Activated CD8-positive, alpha-beta T cell treated with anti-CD3 and anti-CD28 coated beads for 36 hours (primary cell): ENCODE measurements at regions not wholly inside any gene's neighbourhood (a gene's known extent, or its start where the extent isn't known, plus 50 kb on each side); places are given as distances from the start of the nearest gene placed in this dataset.
"Not testable (repeated sequence)": the region's sequence is repeated elsewhere in the genome, so short reads cannot be mapped to it uniquely, and the experiment has no call there.

ENCODE experiments used
- ATAC-seq: fragments of 200-7000 bp; cut with Tn5 transposase; one replicate; pipeline ENCODE4 v1.10.0; 2021; ENCODE audit warnings: mild to moderate bottlenecking, moderate library complexity
- CTCF ChIA-PET: fragments of 350-600 bp; sonication (Branson Sonifier 250); formaldehyde crosslinking; loops from one replicate; lab custom pipeline; 2021; ENCODE audit warnings: antibody characterized with exemption; lab: Charles Lee
- POLR2A ChIA-PET: fragments of 350-600 bp; sonication (Branson Sonifier 250); formaldehyde crosslinking; loops from one replicate; lab custom pipeline; 2021; ENCODE audit warnings: antibody characterized with exemption; lab: Charles Lee
- DNase-seq: peaks from one replicate; pipeline ENCODE4 v3.0.0-alpha.2; 2020
- H3K27ac Mint-ChIP-seq: one replicate; pipeline ENCODE4 v1.8.0; 2021; ENCODE audit warnings: mild to moderate bottlenecking, mixed read lengths
- H3K27me3 Mint-ChIP-seq: one replicate; pipeline ENCODE4 v1.8.0; 2021; ENCODE audit warnings: mixed read lengths
- H3K36me3 Mint-ChIP-seq: one replicate; pipeline ENCODE4 v1.8.0; 2021; ENCODE audit warnings: low read depth, mixed read lengths
- H3K4me1 Mint-ChIP-seq: one replicate; pipeline ENCODE4 v1.8.0; 2021; ENCODE audit warnings: low read depth, mixed read lengths
- H3K4me3 Mint-ChIP-seq: one replicate; pipeline ENCODE4 v1.8.0; 2021; ENCODE audit warnings: mild to moderate bottlenecking, moderate library complexity, mixed read lengths
- H3K9me3 Mint-ChIP-seq: one replicate; pipeline ENCODE4 v1.8.0; 2021; ENCODE audit warnings: mixed read lengths
- intact Hi-C: fragments of 100-400 bp; cut with micrococcal nuclease; formaldehyde crosslinking; loops from one replicate; pipeline ENCODE4 v1.10.0; 2022
- TF ChIP-seq, protein P1 (sequence below): fragments of 200-600 bp; IDR thresholded peaks from one replicate; pipeline ENCODE4 v1.8.0; 2022; ENCODE audit warnings: antibody characterized with exemption, mild to moderate bottlenecking

DNA sequence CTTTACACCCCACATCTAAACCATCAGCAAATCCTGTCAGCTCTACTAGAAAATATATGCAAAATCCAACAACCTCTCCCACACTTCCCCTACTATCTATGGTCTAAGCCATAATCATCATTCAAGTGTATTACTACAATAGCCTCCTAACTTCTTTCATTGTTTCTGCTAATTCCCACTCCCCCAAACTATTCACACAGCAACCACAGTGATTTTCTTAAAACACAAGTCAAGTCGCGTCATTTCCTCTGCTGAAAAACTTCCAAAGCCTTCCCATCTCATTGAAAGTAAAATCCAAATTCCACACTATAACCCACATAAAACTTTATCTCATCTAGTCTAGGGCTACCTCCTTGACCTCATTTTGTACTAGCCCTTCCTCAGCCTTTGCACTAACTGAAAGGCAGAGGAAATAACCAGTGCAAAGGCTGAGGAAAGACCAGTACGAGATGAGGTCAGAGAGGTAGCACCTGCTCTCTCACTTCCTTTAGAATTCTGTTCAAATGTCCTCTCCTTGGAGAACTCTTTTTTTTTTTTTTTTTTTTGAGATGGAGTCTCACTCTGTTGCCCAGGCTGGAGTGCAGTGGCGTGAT lies 65.5 kb upstream of the MDM1 start:
- Mint-ChIP-seq H3K36me3 (no peaks in the 10 kb centered on the region), H3K4me3 (no peak overlapping the region), H3K9me3 (peaks cover 2% of the 10 kb centered on the region), H3K4me1 (peaks cover 8% of the 10 kb centered on the region), H3K27ac (no peak overlapping the region), H3K27me3 (no peaks in the 10 kb centered on the region)
- CTCF ChIA-PET = interaction anchor here (1.4 kb wide), 1 partner anchor 20 kb away, joined by 3 read pairs; no protein-coding TSS in a partner anchor
- TF ChIP-seq, protein P1, sequence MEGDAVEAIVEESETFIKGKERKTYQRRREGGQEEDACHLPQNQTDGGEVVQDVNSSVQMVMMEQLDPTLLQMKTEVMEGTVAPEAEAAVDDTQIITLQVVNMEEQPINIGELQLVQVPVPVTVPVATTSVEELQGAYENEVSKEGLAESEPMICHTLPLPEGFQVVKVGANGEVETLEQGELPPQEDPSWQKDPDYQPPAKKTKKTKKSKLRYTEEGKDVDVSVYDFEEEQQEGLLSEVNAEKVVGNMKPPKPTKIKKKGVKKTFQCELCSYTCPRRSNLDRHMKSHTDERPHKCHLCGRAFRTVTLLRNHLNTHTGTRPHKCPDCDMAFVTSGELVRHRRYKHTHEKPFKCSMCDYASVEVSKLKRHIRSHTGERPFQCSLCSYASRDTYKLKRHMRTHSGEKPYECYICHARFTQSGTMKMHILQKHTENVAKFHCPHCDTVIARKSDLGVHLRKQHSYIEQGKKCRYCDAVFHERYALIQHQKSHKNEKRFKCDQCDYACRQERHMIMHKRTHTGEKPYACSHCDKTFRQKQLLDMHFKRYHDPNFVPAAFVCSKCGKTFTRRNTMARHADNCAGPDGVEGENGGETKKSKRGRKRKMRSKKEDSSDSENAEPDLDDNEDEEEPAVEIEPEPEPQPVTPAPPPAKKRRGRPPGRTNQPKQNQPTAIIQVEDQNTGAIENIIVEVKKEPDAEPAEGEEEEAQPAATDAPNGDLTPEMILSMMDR = no peak
- DNase-seq (no peak), ATAC-seq (no peak)
- intact Hi-C loops = no loop called here
- POLR2A ChIA-PET = no interaction called here

DNA sequence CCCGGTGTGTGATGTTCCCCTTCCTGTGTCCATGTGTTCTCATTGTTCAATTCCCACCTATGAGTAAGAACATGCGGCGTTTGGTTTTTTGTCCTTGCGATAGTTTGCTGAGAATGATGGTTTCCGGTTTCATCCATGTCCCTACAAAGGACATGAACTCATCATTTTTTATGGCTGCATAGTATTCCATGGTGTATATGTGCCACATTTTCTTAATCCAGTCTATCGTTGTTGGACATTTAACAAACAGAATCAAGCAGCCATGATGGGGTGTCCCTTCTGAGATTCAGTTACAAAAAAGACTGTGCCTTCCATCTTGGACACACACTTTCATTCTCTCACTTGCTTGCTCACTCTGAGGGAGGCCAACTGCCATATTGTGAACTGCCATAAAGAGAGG lies 66.5 kb upstream of the MDM1 start:
- CTCF ChIA-PET = interaction anchor here (1.3 to 1.4 kb wide), 2 partner anchors 15 to 17 kb away, joined by 3 read pairs; no protein-coding TSS in a partner anchor
- H3K27me3 Mint-ChIP-seq, intact Hi-C loops, H3K9me3 Mint-ChIP-seq, DNase-seq, ATAC-seq, POLR2A ChIA-PET, H3K27ac Mint-ChIP-seq, H3K4me3 Mint-ChIP-seq, H3K36me3 Mint-ChIP-seq: not testable (repeated sequence)
- peaks cover 11% of the 10 kb centered on the region for H3K4me1 Mint-ChIP-seq

DNA sequence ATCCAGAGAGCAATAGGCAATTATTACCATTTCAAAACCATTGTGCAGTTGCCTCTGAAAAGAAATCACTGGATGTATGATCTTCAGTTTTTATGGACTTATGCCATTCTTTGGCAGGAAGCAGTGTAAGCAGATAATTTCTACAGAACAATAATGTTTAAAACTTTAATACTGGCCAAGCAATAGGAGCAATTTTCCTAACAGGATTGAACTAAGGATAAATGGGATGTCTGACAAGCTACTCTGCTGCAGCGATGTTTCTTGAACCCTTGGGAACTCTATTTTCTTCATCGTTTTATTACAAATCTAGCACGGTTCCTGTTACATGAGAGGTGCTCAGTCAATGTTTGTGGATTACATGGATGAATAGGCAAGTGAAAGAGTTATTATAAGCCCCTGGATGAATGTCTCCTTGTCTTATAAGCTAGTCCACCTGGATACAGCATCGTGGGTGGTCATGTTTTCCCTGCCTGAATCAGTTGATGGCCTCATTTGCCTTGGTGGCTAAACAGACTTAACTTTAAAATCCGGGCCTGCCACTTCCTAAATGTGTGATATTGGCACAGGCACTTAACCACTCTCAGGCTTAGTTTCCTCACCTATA lies 68.2 kb upstream of the MDM1 start:
- Mint-ChIP-seq H3K36me3 (no peaks in the 10 kb centered on the region), H3K27me3 (no peaks in the 10 kb centered on the region), H3K9me3 (peaks cover 2% of the 10 kb centered on the region), H3K4me3 (no peak overlapping the region), H3K27ac (no peak overlapping the region), H3K4me1 (peaks cover 12% of the 10 kb centered on the region)
- POLR2A ChIA-PET = no interaction called here
- TF ChIP-seq, protein P1 = no peak
- CTCF ChIA-PET = interaction anchor here (0.9 to 1.4 kb wide), 2 partner anchors 19 to 76 kb away, joined by 3 read pairs; no protein-coding TSS in a partner anchor
- DNase-seq = no peak
- intact Hi-C loops = no loop called here
- ATAC-seq = no peak

DNA sequence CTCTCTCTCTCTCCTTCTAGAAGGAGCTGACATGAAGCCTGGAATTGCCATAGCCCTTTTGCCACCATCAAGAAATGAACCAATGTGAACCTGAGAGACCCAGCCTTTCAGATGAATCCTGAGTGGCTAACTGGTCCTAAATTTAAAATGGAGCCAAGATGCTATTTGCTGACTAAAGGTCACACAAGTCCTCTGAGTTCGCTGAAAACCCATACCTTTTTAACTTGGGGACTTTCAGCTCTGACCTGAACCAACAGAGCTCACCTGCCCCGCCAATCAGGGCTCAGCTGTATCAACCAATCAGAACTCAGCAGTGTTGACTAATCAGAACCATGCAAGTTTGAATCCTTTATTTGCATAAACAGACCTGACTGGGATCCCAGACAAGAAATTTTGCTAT lies 70.3 kb upstream of the MDM1 start:
- CTCF ChIA-PET = no interaction called here
- TF ChIP-seq, protein P1 = no peak
- peaks cover 2% of the 10 kb centered on the region for H3K9me3 Mint-ChIP-seq
- DNase-seq = no peak
- no peaks in the 10 kb centered on the region for H3K27me3 Mint-ChIP-seq
- ATAC-seq = no peak
- H3K4me1 Mint-ChIP-seq = peaks cover 26% of the 10 kb centered on the region
- intact Hi-C loops = no loop called here
- no peaks in the 10 kb centered on the region for H3K36me3 Mint-ChIP-seq
- H3K4me3 Mint-ChIP-seq = no peak overlapping the region
- no peak overlapping the region for H3K27ac Mint-ChIP-seq
- POLR2A ChIA-PET = interaction anchor here (0.6 to 1.0 kb wide), 4 partner anchors 9 to 156 kb away, joined by 3 read pairs; no protein-coding TSS in a partner anchor

DNA sequence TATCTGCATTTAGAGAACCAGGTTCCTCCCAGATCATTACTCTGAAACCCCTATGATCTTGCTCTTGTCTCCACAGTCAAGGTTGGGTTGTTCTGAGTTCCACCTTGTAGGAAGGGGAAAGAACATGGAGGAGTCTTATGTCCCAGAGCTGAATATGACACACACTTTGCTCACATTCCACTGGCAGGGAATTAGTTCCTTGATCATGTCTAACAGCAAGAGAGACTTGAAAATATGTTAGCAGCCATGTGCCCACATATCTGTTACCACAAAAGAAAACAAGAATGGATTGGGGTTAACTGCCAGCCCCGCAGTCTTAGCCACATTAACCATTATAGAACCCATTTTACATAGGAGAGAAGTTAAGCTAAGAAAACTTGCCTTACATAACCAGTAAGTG lies 71.1 kb upstream of the MDM1 start:
- no peak overlapping the region for H3K27ac Mint-ChIP-seq

More for the DNA sequence above, 71.1 kb upstream of the MDM1 start:
- Mint-ChIP-seq H3K4me1 (peaks cover 23% of the 10 kb centered on the region), H3K36me3 (no peaks in the 10 kb centered on the region), H3K4me3 (no peak overlapping the region), H3K27me3 (no peaks in the 10 kb centered on the region), H3K9me3 (peaks cover 2% of the 10 kb centered on the region)
- TF ChIP-seq, protein P1 = no peak
- ATAC-seq (no peak), DNase-seq (no peak)
- intact Hi-C loops = no loop called here
- POLR2A ChIA-PET = interaction anchor here (0.9 kb wide), 1 partner anchor 29 kb away, joined by 3 read pairs; no protein-coding TSS in a partner anchor
- CTCF ChIA-PET = interaction anchor here (0.9 to 1.0 kb wide), 2 partner anchors 25 to 28 kb away, joined by 3 read pairs; no protein-coding TSS in a partner anchor
